ENCODE measurements at regions not wholly inside any gene's neighbourhood (a gene's known extent, or its start where the extent isn't known, plus 50 kb on each side); places are given as distances from the start of the nearest gene placed in this dataset.
"Not testable (repeated sequence)": the region's sequence is repeated elsewhere in the genome, so short reads cannot be mapped to it uniquely, and the experiment has no call there.

DNA sequence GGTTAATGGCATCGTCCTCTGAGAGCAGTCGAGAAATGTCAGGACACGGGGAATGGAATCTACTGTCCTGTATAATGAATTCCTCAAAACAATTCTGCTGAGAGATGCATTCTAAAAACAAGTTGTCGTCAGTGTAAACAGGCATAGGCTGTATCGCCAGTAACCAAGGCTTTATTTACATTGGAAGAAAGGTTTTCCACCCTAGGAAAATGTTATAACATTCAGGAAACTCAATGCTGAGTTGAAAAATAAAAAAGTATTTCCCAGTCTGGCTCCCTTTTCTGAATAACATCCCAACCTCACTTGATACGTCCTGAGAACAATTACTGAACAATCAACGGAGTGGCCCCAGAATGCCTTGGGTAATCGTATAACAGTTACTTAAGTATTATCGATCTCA is 79.6 kb upstream of the UCN3 start:
- TF ChIP-seq SPI1 (IDR thresholded peaks at IDR 0.05; ENCODE audit: low read depth, low read length), result no peak
- no peak for TF ChIP-seq TAF1 (IDR thresholded peaks at IDR 0.05; ENCODE audit: low read depth, low read length)
- no peak for TF ChIP-seq POLR2A (IDR thresholded peaks at IDR 0.05; ENCODE audit: low read depth, low read length)
- TF ChIP-seq POLR2AphosphoS5 (IDR thresholded peaks at IDR 0.05; ENCODE audit: low read depth, low read length), result no peak
- no peak for TF ChIP-seq PAX5 (IDR thresholded peaks at IDR 0.05; ENCODE audit: insufficient read depth, low read length, severe bottlenecking)
- TF ChIP-seq POU2F2 (IDR thresholded peaks at IDR 0.05; ENCODE audit: low read depth, low read length), result no peak
- no peak for FAIRE-seq

DNA sequence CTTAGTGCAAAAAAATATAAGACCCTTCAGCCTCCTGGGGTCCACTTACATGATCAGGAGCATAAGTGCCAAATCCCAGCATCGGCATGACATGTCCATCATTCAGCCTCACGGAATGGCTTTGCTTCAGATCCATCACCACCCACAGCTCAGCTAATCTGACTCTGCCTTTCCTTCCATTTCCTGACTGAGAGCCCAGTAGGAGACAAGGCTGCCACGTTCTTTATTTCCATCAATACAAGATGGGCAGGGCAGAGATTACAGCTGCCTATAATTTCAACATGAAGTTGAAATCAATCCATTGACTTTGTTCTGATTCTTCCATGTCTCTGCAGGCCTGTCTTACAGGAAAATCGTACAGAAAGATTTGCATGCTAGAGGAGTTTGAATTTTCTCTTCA is 76.4 kb upstream of the UCN3 start:
- DNase-seq (ENCODE audit: insufficient read length, low spot score) (no peak), FAIRE-seq (no peak)
- TF ChIP-seq TAF1 (IDR thresholded peaks at IDR 0.05; ENCODE audit: low read depth, low read length) (no peak), PAX5 (IDR thresholded peaks at IDR 0.05; ENCODE audit: insufficient read depth, low read length, severe bottlenecking) (no peak), POLR2AphosphoS5 (IDR thresholded peaks at IDR 0.05; ENCODE audit: low read depth, low read length) (no peak), SPI1 (IDR thresholded peaks at IDR 0.05; ENCODE audit: low read depth, low read length) (no peak), POLR2A (IDR thresholded peaks at IDR 0.05; ENCODE audit: low read depth, low read length) (no peak), POU2F2 (IDR thresholded peaks at IDR 0.05; ENCODE audit: low read depth, low read length) (no peak)

More for the DNA sequence above, 79.6 kb upstream of the UCN3 start:
- no peak for DNase-seq (ENCODE audit: insufficient read length, low spot score)

DNA sequence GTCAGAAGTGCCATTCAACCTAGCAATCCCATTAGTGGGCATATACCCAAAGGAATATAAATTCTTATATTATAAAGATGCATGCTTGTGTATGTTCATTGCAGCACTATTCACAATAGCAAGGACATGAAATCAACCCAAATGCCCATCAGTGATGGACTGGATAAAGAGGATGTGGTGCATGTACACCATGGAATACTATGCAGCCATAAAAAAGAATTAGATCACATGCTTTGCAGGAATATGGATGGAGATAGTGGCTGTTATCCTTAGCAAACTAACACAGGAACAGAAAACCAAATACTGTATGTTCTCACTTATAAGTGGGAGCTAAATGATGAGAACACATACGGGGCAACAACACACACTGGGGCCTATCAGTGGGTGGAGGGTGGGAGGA is 75.5 kb upstream of the UCN3 start:
- DNase-seq (ENCODE audit: insufficient read length, low spot score); FAIRE-seq: not testable (repeated sequence)

DNA sequence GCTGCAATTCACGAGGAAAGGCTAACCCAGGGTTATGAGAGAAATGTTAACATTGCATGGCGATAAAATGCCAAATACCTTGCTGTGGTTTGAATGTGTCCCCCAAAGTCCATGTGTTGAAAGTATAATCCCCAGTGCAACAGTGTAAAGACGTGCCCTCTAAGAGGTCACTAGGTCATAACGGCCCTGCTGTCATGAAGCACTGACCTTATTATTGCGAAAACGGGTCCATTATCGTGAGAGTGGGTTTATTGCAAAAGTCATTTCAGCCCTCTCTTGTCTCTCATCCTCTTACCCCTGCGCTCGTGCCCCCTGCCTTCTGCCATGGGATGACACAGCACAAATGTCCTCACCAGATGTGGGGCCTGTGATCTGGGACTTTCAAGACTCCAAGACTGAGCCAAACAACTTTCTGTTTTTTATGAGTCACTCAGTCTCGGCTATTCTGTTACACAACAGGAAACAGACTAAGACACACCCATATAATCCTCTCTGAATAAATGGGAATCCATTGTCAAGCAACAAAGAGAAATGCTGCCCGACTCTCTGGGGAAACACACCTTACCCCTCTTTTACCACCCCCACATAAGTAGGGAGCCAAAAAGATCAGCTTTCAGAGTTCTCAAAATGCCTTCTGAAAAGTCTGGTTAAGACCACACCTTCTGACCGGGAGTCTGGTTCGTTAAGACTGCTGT is 73.1 kb upstream of the UCN3 start:
- FAIRE-seq, result no peak
- TF ChIP-seq POU2F2 (IDR thresholded peaks at IDR 0.05; ENCODE audit: low read depth, low read length) (no peak), POLR2AphosphoS5 (IDR thresholded peaks at IDR 0.05; ENCODE audit: low read depth, low read length) (no peak), SPI1 (IDR thresholded peaks at IDR 0.05; ENCODE audit: low read depth, low read length) (no peak), POLR2A (IDR thresholded peaks at IDR 0.05; ENCODE audit: low read depth, low read length) (no peak), PAX5 (IDR thresholded peaks at IDR 0.05; ENCODE audit: insufficient read depth, low read length, severe bottlenecking) (no peak), TAF1 (IDR thresholded peaks at IDR 0.05; ENCODE audit: low read depth, low read length) (no peak)
- no peak for DNase-seq (ENCODE audit: insufficient read length, low spot score)

DNA sequence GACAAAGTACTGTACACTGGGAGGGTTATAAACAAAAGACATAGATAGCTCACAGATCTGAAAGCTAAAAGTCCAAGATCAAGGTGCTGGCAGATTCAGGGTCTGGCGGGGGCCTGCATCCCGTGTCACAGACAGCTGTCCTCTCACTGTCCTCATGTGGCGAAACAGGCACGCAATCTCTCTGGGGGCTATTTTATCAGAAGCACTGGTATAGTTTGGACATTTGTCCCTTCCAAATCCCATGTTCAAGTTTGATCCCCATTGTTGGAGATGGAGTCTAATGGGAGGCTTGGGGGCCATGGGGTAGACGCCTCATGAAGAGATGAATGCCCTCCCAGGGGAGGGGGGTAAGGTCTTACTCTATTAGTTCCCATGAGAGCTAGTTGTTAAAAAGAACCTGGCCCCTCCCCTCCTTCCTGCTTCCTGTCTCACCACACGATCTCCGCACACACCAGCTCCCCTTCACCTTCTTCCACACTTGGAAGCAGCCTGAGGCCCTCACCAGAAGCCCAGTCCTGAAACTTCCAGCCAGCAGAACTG is 72.5 kb upstream of the UCN3 start:
- no peak for FAIRE-seq
- DNase-seq (ENCODE audit: insufficient read length, low spot score), result no peak
- TF ChIP-seq POLR2A (IDR thresholded peaks at IDR 0.05; ENCODE audit: low read depth, low read length) (no peak), POLR2AphosphoS5 (IDR thresholded peaks at IDR 0.05; ENCODE audit: low read depth, low read length) (no peak), TAF1 (IDR thresholded peaks at IDR 0.05; ENCODE audit: low read depth, low read length) (no peak), SPI1 (IDR thresholded peaks at IDR 0.05; ENCODE audit: low read depth, low read length) (no peak), PAX5 (IDR thresholded peaks at IDR 0.05; ENCODE audit: insufficient read depth, low read length, severe bottlenecking) (no peak), POU2F2 (IDR thresholded peaks at IDR 0.05; ENCODE audit: low read depth, low read length) (no peak)

DNA sequence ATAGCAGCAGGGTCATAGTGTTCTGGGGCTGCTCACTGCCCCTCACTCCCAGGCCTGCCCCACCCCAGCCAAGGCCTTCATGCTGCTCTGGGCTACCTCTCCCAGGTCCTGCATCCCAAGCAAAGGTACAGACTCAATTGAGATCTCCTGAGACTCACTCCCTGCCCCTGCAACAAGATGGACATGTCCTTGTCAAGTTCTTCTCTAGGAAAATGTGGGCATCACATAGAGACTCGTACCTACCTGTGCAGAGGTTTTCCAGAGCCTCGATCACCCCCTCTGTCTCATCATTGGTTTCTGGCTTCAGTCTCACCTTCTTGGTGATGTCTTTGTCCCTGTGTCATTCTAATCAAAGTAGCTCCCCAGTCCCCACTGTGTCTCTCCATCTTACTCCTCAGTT is 71.8 kb upstream of the UCN3 start:
- not testable (repeated sequence) for FAIRE-seq; DNase-seq (ENCODE audit: insufficient read length, low spot score)

DNA sequence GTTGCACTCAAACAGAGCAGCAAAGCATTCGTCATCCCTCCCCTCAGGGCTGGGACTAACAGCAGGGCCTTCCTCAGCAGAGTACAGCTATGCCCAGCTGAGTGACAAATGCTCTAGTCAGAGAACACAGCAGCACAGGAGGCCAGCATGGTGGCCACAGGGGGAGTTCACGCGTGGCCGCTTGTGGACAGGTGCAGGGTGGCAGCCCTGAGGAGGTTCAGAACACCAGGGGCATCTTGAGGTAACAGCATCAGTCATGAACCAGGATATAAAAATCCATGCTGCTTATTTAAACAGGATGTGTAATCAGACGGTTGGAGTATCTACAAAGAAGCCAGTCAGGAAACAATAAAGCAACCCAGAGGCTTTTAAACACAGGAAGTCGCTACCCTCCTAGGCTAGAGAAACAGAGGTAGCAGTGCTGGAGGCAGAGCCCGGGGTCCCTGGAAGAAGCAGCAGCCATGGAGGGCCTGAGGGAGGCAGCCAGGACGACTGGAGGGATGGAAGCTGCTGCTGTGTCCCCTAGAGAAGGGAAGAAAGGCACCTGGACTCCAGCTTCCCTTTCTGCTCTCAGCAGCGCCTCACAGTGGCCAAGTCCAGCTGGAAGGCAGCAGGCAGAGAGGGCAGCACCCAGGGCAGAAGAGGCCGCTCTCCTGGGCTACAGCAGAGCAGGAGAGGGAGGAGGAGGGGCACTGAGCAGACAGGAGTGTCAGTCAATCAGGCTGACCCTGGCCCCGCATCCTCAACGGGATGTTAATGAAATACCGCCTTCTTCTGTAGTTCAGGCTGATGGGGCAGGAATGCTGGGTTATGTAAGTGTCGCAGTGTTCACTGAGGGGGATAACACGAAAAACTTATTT is 70.8 kb upstream of the UCN3 start:
- no peak for TF ChIP-seq PAX5 (IDR thresholded peaks at IDR 0.05; ENCODE audit: insufficient read depth, low read length, severe bottlenecking)
- no peak for TF ChIP-seq POLR2AphosphoS5 (IDR thresholded peaks at IDR 0.05; ENCODE audit: low read depth, low read length)
- TF ChIP-seq TAF1 (IDR thresholded peaks at IDR 0.05; ENCODE audit: low read depth, low read length), result no peak
- TF ChIP-seq POU2F2 (IDR thresholded peaks at IDR 0.05; ENCODE audit: low read depth, low read length), result no peak
- no peak for TF ChIP-seq POLR2A (IDR thresholded peaks at IDR 0.05; ENCODE audit: low read depth, low read length)
- no peak for TF ChIP-seq SPI1 (IDR thresholded peaks at IDR 0.05; ENCODE audit: low read depth, low read length)
- DNase-seq (ENCODE audit: insufficient read length, low spot score), result peak; percentile 27
- no peak for FAIRE-seq

DNA sequence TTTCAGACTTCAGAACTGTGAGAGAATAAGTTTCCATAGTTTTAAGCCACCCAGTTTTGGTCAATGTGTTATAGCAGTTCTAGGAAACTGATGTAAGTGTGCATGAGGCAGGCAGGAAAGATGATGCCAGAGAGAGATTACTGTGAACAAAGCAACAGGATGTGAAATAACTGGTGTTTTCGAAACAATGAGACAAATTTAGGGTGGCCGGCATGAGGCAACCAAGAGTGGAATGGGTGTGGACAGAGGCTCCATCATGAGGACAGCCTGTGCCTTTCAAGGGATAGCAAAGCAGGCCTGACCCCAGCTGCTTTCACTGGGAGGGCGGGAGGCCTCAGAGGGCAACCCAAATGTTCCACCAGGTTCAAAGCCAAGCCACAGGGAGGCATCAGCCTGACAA is 67.3 kb upstream of the UCN3 start:
- DNase-seq (ENCODE audit: insufficient read length, low spot score) (no peak), FAIRE-seq (no peak)
- TF ChIP-seq TAF1 (IDR thresholded peaks at IDR 0.05; ENCODE audit: low read depth, low read length) (no peak), SPI1 (IDR thresholded peaks at IDR 0.05; ENCODE audit: low read depth, low read length) (no peak), POU2F2 (IDR thresholded peaks at IDR 0.05; ENCODE audit: low read depth, low read length) (no peak), POLR2AphosphoS5 (IDR thresholded peaks at IDR 0.05; ENCODE audit: low read depth, low read length) (no peak)

DNA sequence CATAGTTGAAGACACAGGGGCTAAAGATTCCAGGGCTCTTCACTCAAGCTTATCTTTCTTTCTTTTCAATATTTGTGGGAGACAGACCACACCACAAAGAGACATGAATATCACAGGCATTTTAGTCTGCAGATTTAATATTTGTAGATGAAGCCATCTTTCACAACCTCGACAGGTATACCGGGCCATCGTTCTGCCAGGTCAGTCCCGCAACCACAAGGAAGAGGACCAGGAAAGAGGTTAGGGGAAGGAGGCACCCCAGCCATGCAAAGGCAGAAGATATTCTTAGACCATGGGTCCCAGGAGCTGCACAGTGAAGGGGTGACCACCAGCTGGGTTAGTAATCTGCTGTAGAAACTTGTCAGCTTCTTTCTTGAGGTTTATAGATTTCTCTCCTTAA is 66.8 kb upstream of the UCN3 start:
- DNase-seq (ENCODE audit: insufficient read length, low spot score) (no peak), FAIRE-seq (no peak)
- no peak for TF ChIP-seq PAX5 (IDR thresholded peaks at IDR 0.05; ENCODE audit: insufficient read depth, low read length, severe bottlenecking)
- no peak for TF ChIP-seq SPI1 (IDR thresholded peaks at IDR 0.05; ENCODE audit: low read depth, low read length)
- no peak for TF ChIP-seq POLR2A (IDR thresholded peaks at IDR 0.05; ENCODE audit: low read depth, low read length)
- TF ChIP-seq POU2F2 (IDR thresholded peaks at IDR 0.05; ENCODE audit: low read depth, low read length), result no peak
- no peak for TF ChIP-seq TAF1 (IDR thresholded peaks at IDR 0.05; ENCODE audit: low read depth, low read length)
- TF ChIP-seq POLR2AphosphoS5 (IDR thresholded peaks at IDR 0.05; ENCODE audit: low read depth, low read length), result no peak

DNA sequence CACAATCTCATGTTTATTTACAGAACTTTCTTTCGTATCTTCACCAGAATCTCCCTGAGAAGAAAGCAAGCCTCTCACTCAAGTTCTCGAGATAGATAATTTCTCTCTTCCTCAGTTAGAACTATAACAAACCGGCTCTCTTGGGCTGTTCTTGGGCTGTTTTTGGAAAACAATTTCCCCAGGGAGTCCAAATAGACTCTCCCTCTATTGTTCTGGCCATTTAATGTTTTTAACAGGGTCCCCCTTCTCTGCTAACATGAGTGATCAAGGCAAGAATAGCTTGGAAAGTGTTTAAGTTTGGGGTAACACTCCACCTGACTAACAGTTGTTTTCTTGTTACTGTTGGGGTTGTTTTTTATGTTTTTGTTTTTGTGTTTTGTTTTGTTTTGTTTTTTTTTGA is 64.8 kb upstream of the UCN3 start:
- DNase-seq (ENCODE audit: insufficient read length, low spot score) (no peak), FAIRE-seq (no peak)
- no peak for TF ChIP-seq POLR2AphosphoS5 (IDR thresholded peaks at IDR 0.05; ENCODE audit: low read depth, low read length)
- no peak for TF ChIP-seq TAF1 (IDR thresholded peaks at IDR 0.05; ENCODE audit: low read depth, low read length)
- TF ChIP-seq PAX5 (IDR thresholded peaks at IDR 0.05; ENCODE audit: insufficient read depth, low read length, severe bottlenecking), result no peak
- TF ChIP-seq POLR2A (IDR thresholded peaks at IDR 0.05; ENCODE audit: low read depth, low read length), result no peak
- TF ChIP-seq POU2F2 (IDR thresholded peaks at IDR 0.05; ENCODE audit: low read depth, low read length), result no peak
- TF ChIP-seq SPI1 (IDR thresholded peaks at IDR 0.05; ENCODE audit: low read depth, low read length), result no peak
